KMS-11 (cell line): ENCODE measurements at regions not wholly inside any gene's neighbourhood (a gene's known extent, or its start where the extent isn't known, plus 50 kb on each side); places are given as distances from the start of the nearest gene placed in this dataset.
"Not testable (repeated sequence)": the region's sequence is repeated elsewhere in the genome, so short reads cannot be mapped to it uniquely, and the experiment has no call there.

Experiments used
- H2AFZ ChIP-seq: fragments of 200-600 bp; sonication (generic); 2 replicates; pipeline ENCODE4 v1.6.1; 2016; ENCODE audit warnings: antibody characterized with exemption, mixed run types, low read depth
- H3K27ac ChIP-seq: fragments of 200-600 bp; sonication (generic); 2 replicates; pipeline ENCODE4 v1.6.1; 2016; ENCODE audit warnings: mild to moderate bottlenecking, mixed run types
- H3K27me3 ChIP-seq: fragments of 200-600 bp; sonication (generic); 2 replicates; pipeline ENCODE4 v1.6.1; 2017; ENCODE audit warnings: mild to moderate bottlenecking, low read depth, mixed run types, moderate library complexity; ENCODE audit not compliant: insufficient read depth
- H3K36me3 ChIP-seq: fragments of 200-600 bp; sonication (generic); 2 replicates; pipeline ENCODE4 v1.6.1; 2017; ENCODE audit warnings: mild to moderate bottlenecking, mixed run types; ENCODE audit not compliant: insufficient read depth
- H3K4me1 ChIP-seq: fragments of 200-600 bp; sonication (generic); 2 replicates; pipeline ENCODE4 v1.6.1; 2016; ENCODE audit warnings: mild to moderate bottlenecking, low read depth, mixed run types; ENCODE audit not compliant: poor library complexity, severe bottlenecking
- H3K4me2 ChIP-seq: fragments of 200-600 bp; sonication (generic); 2 replicates; pipeline ENCODE4 v1.7.0; 2016; ENCODE audit warnings: mild to moderate bottlenecking, mixed run types
- H3K4me3 ChIP-seq: fragments of 200-600 bp; sonication (generic); IDR thresholded peaks from 2 replicates; pipeline ENCODE4 v1.6.1; 2017; ENCODE audit warnings: low read depth, low read length, mixed read lengths; ENCODE audit not compliant: insufficient read depth
- H3K79me2 ChIP-seq: fragments of 200-600 bp; sonication (generic); 2 replicates; pipeline ENCODE4 v1.6.1; 2016; ENCODE audit warnings: low read depth, mixed run types; ENCODE audit not compliant: insufficient read depth
- H3K9ac ChIP-seq: fragments of 200-600 bp; sonication (generic); 2 replicates; pipeline ENCODE4 v1.6.1; 2016; ENCODE audit warnings: mild to moderate bottlenecking, mixed run types
- H4K20me1 ChIP-seq: fragments of 200-600 bp; sonication (generic); 2 replicates; pipeline ENCODE4 v1.6.1; 2016; ENCODE audit warnings: mild to moderate bottlenecking, mixed run types; ENCODE audit not compliant: insufficient read depth
- TF ChIP-seq, protein P1 (sequence below): fragments of 200-600 bp; sonication (generic); conservative IDR thresholded peaks from 2 replicates; pipeline ENCODE4 v1.6.1; 2017; ENCODE audit warnings: low read depth, mild to moderate bottlenecking, antibody characterized with exemption, low read length, moderate library complexity, mixed read lengths

DNA sequence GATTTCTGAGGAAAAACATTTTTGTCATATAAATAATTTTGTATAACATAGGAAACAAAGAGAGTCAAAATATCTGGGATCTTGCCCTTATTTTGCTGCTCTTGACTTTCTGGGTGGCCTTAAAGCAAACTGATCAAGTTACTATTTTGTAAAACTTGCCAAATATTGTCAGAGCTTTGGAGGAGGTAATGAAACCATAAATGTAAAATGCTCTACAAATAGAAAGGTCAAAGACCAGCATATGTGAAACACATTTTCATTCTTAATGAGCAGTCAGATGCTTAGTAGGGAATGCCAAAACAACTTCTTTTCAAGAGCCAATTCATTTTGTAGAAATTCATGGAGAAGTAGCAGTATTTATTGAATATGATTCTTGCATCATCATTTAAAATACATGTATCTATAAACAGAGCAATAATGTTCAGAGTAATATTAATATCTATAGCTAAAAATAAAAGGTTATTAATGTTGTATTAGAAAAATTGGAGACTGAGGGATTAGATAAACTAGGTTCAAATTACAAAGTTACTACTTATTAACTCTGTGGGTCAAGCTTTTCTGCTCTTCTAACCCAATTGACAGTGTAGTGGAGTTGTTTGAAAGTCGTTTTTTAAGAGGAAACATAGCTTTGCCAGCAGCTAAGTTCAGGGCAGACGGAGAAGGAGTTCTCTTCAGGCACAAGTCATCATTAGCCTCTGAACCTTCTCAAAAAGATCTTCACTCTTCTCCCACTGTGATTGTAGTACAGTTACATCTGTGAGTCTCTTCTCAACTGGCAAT is 2053.1 kb downstream of the EFNA5 start:
- Histone ChIP-seq H3K27me3 (no peaks in the 10 kb centered on the region), H2AFZ (no peak overlapping the region), H3K4me3 (no peak overlapping the region), H3K27ac (no peak overlapping the region), H4K20me1 (no peaks in the 10 kb centered on the region), H3K79me2 (no peaks in the 10 kb centered on the region), H3K36me3 (no peaks in the 10 kb centered on the region), H3K4me1 (no peaks in the 10 kb centered on the region), H3K9ac (no peak overlapping the region), H3K4me2 (no peak overlapping the region)
- TF ChIP-seq, protein P1, sequence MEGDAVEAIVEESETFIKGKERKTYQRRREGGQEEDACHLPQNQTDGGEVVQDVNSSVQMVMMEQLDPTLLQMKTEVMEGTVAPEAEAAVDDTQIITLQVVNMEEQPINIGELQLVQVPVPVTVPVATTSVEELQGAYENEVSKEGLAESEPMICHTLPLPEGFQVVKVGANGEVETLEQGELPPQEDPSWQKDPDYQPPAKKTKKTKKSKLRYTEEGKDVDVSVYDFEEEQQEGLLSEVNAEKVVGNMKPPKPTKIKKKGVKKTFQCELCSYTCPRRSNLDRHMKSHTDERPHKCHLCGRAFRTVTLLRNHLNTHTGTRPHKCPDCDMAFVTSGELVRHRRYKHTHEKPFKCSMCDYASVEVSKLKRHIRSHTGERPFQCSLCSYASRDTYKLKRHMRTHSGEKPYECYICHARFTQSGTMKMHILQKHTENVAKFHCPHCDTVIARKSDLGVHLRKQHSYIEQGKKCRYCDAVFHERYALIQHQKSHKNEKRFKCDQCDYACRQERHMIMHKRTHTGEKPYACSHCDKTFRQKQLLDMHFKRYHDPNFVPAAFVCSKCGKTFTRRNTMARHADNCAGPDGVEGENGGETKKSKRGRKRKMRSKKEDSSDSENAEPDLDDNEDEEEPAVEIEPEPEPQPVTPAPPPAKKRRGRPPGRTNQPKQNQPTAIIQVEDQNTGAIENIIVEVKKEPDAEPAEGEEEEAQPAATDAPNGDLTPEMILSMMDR, result no peak

DNA sequence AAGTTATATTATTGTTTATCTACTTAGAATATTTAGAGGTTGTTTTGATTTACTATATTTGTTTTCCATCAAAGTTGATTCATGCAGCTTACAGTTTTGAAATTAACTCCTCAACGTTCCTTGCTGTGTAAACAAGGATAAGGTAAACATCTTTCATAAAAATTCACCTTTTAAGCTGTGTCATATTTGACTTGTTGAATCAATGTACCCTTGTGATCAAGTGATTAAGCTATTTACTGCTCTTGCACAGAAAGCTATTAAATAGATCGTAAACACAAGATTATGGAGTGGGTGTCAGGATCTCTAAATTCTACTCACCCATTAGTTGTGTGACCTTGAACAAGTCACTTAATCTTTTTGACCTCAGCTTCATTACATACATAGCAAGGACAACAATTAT is 2054.0 kb upstream of the NUDT12 start:
- H3K4me2 ChIP-seq, result no peak overlapping the region
- no peaks in the 10 kb centered on the region for H3K79me2 ChIP-seq
- no peak overlapping the region for H2AFZ ChIP-seq
- no peak overlapping the region for H3K4me3 ChIP-seq
- no peak overlapping the region for H3K9ac ChIP-seq
- TF ChIP-seq, protein P1, result no peak
- H4K20me1 ChIP-seq, result no peaks in the 10 kb centered on the region
- H3K27ac ChIP-seq, result no peak overlapping the region
- no peaks in the 10 kb centered on the region for H3K4me1 ChIP-seq
- H3K27me3 ChIP-seq, result no peaks in the 10 kb centered on the region
- H3K36me3 ChIP-seq, result no peaks in the 10 kb centered on the region

DNA sequence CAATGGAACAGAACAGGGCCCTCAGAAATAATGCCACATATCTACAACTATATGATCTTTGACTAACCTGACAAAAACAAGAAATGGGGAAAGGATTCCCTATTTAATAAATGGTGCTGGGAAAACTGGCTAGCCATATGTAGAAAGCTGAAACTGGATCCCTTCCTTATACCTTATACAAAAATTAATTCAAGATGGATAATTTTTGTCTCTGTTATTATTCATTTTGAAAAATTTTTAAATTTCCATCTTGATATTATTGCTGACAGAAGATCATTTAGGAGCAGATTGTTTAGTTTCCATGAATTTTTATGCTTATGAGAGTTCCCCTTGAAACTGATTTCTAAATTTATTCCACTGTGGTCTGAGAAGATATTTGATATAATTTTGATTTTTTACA is 2039.8 kb upstream of the NUDT12 start:
- not testable (repeated sequence) for H3K4me2 ChIP-seq, H3K4me1 ChIP-seq, H3K27me3 ChIP-seq, H3K9ac ChIP-seq, H4K20me1 ChIP-seq, H3K4me3 ChIP-seq, H3K79me2 ChIP-seq, H3K36me3 ChIP-seq, H3K27ac ChIP-seq, H2AFZ ChIP-seq

DNA sequence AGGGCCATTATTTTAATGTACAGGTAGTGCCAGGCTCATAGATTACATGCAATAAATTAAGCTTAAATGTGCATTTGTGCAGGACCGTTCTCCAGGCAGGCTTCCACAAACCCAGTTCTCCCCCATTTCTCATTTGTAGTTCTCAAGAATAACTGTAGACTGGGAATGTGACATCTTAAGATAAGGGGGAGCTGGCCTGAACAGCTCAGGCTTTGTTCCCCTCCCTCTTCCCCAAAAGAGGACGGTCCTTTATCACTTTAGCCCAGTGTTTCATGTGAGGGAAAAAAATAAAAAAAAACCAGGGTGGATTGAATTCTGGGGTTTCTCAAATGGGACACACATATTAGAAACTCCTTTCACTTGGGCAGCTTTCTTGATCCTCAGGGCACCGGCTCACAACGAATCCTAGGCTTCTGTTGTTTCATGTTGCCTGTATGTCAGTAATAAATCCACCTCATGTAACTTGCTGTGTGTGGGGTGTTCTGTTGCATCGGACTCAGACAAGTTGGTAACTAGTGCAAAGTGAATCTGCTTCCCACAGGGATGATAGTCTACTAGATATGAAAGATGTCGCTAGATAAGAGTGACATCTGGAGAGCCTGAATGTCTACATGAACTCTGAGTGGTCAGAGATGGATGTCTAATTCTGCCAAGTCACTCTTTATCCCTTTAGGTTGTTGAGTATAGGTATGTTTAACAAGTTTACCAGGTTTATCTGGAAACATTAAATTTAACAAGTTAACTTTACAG is 2030.6 kb upstream of the NUDT12 start:
- Histone ChIP-seq H3K79me2 (no peaks in the 10 kb centered on the region), H3K27me3 (no peaks in the 10 kb centered on the region), H3K4me2 (no peak overlapping the region), H3K36me3 (no peaks in the 10 kb centered on the region), H3K27ac (no peak overlapping the region), H3K4me3 (no peak overlapping the region), H3K9ac (no peak overlapping the region), H4K20me1 (no peaks in the 10 kb centered on the region), H2AFZ (no peak overlapping the region), H3K4me1 (no peaks in the 10 kb centered on the region)
- TF ChIP-seq, protein P1, result no peak
